Body of pancreas (tissue), 4 donors: ENCODE measurements at regions not wholly inside any gene's neighbourhood (a gene's known extent, or its start where the extent isn't known, plus 50 kb on each side); places are given as distances from the start of the nearest gene placed in this dataset.

Experiments used
- POLR2A ChIP-seq, 3 donors: fragments of 450-650 bp; IDR thresholded peaks; one replicate each; pipeline ENCODE4 v1.6.1; 2016; ENCODE audit warnings: antibody characterized with exemption in 3 of 3, mild to moderate bottlenecking in 2 of 3
- TF ChIP-seq, protein P1 (sequence below), 7 experiments: fragments of 450-650 bp in 4 of 7; fragments of 200-600 bp in 3 of 7; sonication (generic) in 3 of 7; IDR thresholded peaks; one replicate each; pipeline ENCODE4 v1.5.1; 2016 to 2019; ENCODE audit warnings: antibody characterized with exemption in 7 of 7

DNA sequence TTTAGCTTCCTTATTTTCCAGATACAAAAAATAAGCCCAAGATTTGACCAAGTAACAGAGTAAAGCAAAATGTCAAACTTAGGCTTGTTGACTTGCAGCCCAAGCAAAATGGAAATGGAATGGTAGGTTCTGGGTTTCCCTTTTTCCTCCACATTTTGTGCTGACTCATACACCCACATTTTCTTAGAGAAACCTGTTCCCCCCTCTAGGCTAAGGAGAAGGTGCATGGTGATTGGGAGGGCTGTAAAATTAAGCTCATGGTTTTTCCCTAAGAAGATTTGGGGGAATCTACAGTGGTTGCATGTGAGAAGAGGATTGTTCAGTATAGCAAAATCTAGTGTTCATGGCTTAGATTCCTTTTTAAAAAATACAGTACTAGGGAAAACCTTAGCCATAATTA, 127.4 kb downstream of the ARL4A start:
- no peak for TF ChIP-seq POLR2A (IDR thresholded peaks at IDR 0.05)
- TF ChIP-seq, protein P1, sequence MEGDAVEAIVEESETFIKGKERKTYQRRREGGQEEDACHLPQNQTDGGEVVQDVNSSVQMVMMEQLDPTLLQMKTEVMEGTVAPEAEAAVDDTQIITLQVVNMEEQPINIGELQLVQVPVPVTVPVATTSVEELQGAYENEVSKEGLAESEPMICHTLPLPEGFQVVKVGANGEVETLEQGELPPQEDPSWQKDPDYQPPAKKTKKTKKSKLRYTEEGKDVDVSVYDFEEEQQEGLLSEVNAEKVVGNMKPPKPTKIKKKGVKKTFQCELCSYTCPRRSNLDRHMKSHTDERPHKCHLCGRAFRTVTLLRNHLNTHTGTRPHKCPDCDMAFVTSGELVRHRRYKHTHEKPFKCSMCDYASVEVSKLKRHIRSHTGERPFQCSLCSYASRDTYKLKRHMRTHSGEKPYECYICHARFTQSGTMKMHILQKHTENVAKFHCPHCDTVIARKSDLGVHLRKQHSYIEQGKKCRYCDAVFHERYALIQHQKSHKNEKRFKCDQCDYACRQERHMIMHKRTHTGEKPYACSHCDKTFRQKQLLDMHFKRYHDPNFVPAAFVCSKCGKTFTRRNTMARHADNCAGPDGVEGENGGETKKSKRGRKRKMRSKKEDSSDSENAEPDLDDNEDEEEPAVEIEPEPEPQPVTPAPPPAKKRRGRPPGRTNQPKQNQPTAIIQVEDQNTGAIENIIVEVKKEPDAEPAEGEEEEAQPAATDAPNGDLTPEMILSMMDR (IDR thresholded peaks at IDR 0.05): no peak
